HEK293 (cell line): ENCODE measurements at regions not wholly inside any gene's neighbourhood (a gene's known extent, or its start where the extent isn't known, plus 50 kb on each side); places are given as distances from the start of the nearest gene placed in this dataset.

Source experiments
- CTCF ChIP-seq: fragments of 450-650 bp; formaldehyde crosslinking; IDR thresholded peaks from 2 replicates; pipeline ENCODE4 v1.5.1; 2016; ENCODE audit warnings: missing biosample characterization, missing genetic modification characterization
- SALL2 ChIP-seq: fragments of 450-650 bp; formaldehyde crosslinking; IDR thresholded peaks from 2 replicates; pipeline ENCODE4 v1.5.0; 2017; ENCODE audit warnings: missing biosample characterization, mild to moderate bottlenecking, missing genetic modification characterization, borderline replicate concordance
- YY2 ChIP-seq: fragments of 450-650 bp; formaldehyde crosslinking; IDR thresholded peaks from 2 replicates; pipeline ENCODE4 v1.5.1; 2016; ENCODE audit warnings: missing biosample characterization, missing genetic modification characterization
- ZBTB11 ChIP-seq: fragments of 450-650 bp; formaldehyde crosslinking; conservative IDR thresholded peaks from 2 replicates; pipeline ENCODE4 v1.5.1; 2016; ENCODE audit warnings: low read depth, missing biosample characterization, missing genetic modification characterization
- ZNF274 ChIP-seq, 2 experiments: fragments of 200-500 bp in 1 of 2; fragments of 450-650 bp in 1 of 2; sonication (Bioruptor generic) in 1 of 2; formaldehyde crosslinking in 1 of 2; IDR thresholded peaks; 2 replicates each; pipeline versions ENCODE4 v1.5.1 to v1.6.1; 2014 to 2016; ENCODE audit warnings: borderline replicate concordance in 1 of 2, inconsistent platforms in 1 of 2, low read length in 1 of 2, missing biosample characterization in 1 of 2, missing genetic modification characterization in 1 of 2
- ZNF354C ChIP-seq: fragments of 450-650 bp; formaldehyde crosslinking; IDR thresholded peaks from 2 replicates; pipeline ENCODE4 v1.5.1; 2016; ENCODE audit warnings: missing biosample characterization, missing genetic modification characterization, low read depth, borderline replicate concordance

- TF ChIP-seq CTCF, result no peak
- no peak for TF ChIP-seq YY2 (tag by site-specific recombination)
- no peak for TF ChIP-seq SALL2 (tag by site-specific recombination)
- TF ChIP-seq ZBTB11 (tag by site-specific recombination), result no peak
- TF ChIP-seq ZNF274 (IDR thresholded peaks at IDR 0.05; ENCODE audit: low read length), result no peak
- TF ChIP-seq ZNF274 (tag by site-specific recombination; IDR thresholded peaks at IDR 0.05; ENCODE audit: borderline replicate concordance), result no peak
- TF ChIP-seq ZNF354C (tag by site-specific recombination), result no peak
Measured at GRCh38 chr3:107110596-107111305, 266.5 kb upstream of the CCDC54 start.
